ENCODE measurements at regions not wholly inside any gene's neighbourhood (a gene's known extent, or its start where the extent isn't known, plus 50 kb on each side); places are given as distances from the start of the nearest gene placed in this dataset.

DNA sequence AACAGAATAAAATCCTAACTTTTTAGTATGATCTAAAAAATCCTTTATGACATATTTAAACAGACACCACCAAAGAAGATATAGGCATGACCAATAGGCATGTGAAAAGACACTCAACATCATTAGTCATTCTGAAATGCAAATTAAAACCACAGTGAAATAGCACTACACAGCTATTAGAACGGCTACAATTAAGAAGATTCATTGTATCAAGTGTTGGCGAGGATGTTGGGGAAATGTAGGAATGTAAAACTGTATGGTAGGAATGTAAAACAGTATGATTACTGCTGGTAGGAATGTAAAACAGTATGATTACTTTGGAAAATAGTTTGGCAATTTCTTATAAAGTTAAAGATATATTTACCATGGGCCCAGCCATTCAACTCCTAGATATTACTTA, 253.3 kb upstream of the TCF4 start:
- Histone ChIP-seq H3K4me1 (ENCODE audit: insufficient read depth, low read length) (peaks cover 8% of the 10 kb centered on the region), H3K36me3 (ENCODE audit: insufficient read depth, low read length) (no peaks in the 10 kb centered on the region), H3K9ac (ENCODE audit: low read depth, low read length) (no peak overlapping the region), H3K9me3 (ENCODE audit: control insufficient read depth, insufficient read depth, low read length) (no peaks in the 10 kb centered on the region)

DNA sequence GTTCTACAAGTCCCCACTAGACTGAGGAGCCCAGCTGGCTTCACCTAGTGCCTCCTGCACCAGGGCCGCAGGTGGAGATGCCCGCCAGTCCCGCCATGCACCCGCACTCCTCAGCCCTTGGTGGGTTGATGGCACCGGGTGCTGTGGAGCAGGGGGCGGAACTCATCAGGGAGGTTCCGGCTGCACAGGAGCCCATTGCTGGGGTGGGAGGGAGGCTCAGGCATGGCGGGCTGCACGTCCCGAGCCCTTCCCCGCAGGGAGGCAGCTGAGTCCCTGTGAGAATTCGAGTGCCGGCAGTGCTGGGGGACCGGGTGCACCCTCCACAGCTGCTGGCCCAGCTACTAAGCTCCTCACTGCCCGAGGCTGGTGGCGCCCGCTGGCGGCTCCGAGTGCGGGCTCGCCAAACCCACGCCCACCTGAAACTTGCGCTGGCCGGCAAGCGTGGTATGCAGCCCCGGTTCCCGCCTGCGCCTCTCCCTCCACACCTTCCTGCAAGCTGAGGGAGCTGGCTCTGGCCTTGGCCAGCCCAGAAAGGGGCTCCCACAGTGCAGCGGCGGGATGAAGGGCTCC, 252.7 kb upstream of the TCF4 start:
- Histone ChIP-seq H3K9ac (ENCODE audit: low read depth, low read length) (no peak overlapping the region), H3K9me3 (ENCODE audit: control insufficient read depth, insufficient read depth, low read length) (no peaks in the 10 kb centered on the region), H3K36me3 (ENCODE audit: insufficient read depth, low read length) (no peaks in the 10 kb centered on the region), H3K4me1 (ENCODE audit: insufficient read depth, low read length) (peaks cover 8% of the 10 kb centered on the region)

DNA sequence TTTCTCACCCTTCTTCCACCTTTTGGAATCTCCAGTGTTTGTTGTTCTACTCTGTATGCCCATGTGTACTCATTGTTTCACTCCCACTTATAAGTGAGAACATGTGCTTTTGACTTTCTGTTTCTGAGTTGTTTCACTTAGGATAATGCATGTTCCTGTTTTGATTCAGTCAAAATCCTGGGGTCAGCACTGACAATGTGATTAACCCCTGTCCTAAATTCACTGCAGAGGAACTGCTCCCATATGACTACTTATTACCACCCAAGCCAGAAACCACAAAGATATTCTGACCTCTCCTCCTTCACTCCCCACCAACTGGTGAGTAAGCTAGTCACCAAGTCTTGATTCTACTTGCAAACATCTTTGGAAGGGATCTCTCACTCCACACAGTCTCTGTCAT, 251.4 kb upstream of the TCF4 start:
- Histone ChIP-seq H3K9me3 (ENCODE audit: control insufficient read depth, insufficient read depth, low read length) (no peaks in the 10 kb centered on the region), H3K9ac (ENCODE audit: low read depth, low read length) (no peak overlapping the region), H3K4me1 (ENCODE audit: insufficient read depth, low read length) (peaks cover 8% of the 10 kb centered on the region), H3K36me3 (ENCODE audit: insufficient read depth, low read length) (no peaks in the 10 kb centered on the region)

DNA sequence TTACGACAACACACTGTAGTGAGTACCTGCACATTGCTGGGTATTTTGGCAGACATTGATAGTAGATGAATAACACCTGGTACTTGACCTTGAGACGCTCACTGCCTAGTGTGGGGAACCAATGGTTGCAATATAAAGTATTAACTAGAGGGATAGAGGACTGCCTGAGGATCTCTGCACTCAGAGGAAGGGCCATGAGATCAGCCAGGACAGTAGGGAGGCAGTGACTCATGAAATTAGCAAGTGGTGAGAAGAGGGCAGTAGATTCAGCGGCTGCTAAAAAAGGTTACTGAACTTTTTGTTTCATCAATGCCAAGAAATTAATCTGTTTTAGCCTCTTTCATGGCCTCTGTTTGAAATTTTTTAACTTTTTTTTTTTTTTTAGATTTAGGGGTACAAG, 250.8 kb upstream of the TCF4 start:
- Histone ChIP-seq H3K36me3 (ENCODE audit: insufficient read depth, low read length) (no peaks in the 10 kb centered on the region), H3K9me3 (ENCODE audit: control insufficient read depth, insufficient read depth, low read length) (no peaks in the 10 kb centered on the region), H3K9ac (ENCODE audit: low read depth, low read length) (no peak overlapping the region), H3K4me1 (ENCODE audit: insufficient read depth, low read length) (peaks cover 8% of the 10 kb centered on the region)

DNA sequence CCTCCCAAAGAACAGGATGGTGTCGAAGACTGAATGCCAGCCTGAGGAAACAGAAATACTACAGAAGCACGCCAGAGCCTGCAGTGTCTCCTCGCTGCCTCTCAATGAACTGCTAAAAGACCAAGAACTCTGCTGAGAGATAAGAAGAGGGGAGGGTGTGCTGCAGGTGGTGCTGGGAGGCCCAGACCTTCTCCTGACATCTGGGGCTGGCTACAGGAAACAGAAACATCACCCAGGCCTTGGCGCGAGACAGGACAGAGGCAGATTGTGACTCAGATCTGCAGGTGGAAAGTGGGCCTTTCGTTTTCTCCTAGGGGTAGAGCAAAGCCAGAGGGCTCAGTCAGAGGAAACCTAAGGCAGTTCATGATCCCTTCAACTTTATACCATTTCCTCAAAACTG, 250.3 kb upstream of the TCF4 start:
- no peak overlapping the region for H3K9ac ChIP-seq (ENCODE audit: low read depth, low read length)

DNA sequence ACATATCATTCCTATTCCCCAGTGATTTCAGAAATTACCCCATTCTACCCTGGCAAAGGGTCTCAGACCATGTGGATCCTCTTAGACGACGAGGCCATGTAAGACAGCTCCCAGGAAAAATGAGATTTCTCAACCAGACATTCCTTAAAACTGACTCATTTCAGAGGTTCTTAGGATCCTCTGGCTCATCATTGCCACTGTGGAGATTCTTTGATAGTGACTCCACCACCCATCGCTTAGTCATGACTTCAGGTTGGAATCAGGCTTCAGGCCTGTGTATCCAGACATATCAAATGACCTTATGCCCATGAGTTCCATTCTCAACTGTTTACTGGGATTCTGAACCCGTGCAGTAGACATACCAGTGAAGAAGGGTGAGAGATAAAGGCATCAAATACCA, 245.6 kb upstream of the TCF4 start:
- H3K9ac ChIP-seq (ENCODE audit: low read depth, low read length), result no peak overlapping the region
- H3K36me3 ChIP-seq (ENCODE audit: insufficient read depth, low read length), result no peaks in the 10 kb centered on the region
- no peaks in the 10 kb centered on the region for H3K9me3 ChIP-seq (ENCODE audit: control insufficient read depth, insufficient read depth, low read length)
- peaks cover 2% of the 10 kb centered on the region for H3K4me1 ChIP-seq (ENCODE audit: insufficient read depth, low read length)

More for the DNA sequence above, 250.3 kb upstream of the TCF4 start:
- Histone ChIP-seq H3K9me3 (ENCODE audit: control insufficient read depth, insufficient read depth, low read length) (no peaks in the 10 kb centered on the region), H3K4me1 (ENCODE audit: insufficient read depth, low read length) (peaks cover 8% of the 10 kb centered on the region), H3K36me3 (ENCODE audit: insufficient read depth, low read length) (no peaks in the 10 kb centered on the region)

DNA sequence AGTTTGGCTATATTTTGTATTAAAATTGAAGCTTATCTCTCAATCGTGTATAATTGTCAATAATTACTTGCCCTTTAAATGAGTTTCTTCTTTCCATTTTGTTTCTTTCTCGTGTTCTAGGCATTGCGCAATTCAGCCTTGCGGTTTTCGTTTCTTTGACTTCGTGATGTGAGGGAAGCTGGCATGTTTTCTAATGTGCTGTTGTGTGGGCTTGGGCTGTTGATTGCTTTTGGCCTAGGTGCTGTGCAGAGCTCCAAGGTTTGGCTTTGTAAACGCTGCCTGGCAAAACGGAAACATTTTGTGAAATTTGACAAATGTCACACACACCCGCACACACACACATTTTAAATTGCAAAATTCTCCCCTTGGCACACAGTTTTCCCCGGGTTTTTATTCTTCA, 242.6 kb upstream of the TCF4 start:
- no peak overlapping the region for H3K9ac ChIP-seq (ENCODE audit: low read depth, low read length)
- no peaks in the 10 kb centered on the region for H3K36me3 ChIP-seq (ENCODE audit: insufficient read depth, low read length)
- H3K4me1 ChIP-seq (ENCODE audit: insufficient read depth, low read length), result no peaks in the 10 kb centered on the region; the same call in 1 of the 2 replicates
- H3K9me3 ChIP-seq (ENCODE audit: control insufficient read depth, insufficient read depth, low read length), result no peaks in the 10 kb centered on the region

DNA sequence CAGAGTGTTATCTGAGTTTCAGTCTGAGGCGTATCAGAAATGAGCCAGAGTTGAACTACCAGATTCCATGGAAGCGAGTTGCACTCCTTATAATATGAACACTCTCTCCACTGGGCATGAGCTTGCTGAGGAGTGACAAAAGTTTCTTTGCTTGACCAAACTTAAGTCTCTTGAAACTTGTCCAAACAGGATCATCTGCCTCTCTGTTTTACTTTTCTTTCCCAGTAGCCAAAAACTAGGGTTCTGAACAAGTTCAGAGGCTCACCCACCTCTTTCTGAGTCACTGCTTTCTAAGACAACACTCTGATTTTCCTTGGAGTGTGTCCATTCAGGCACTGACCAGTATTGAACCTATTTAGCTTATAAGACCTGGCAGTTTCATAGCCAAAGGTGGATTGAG, 233.2 kb upstream of the TCF4 start:
- Histone ChIP-seq H3K36me3 (ENCODE audit: insufficient read depth, low read length) (no peaks in the 10 kb centered on the region), H3K4me1 (ENCODE audit: insufficient read depth, low read length) (no peaks in the 10 kb centered on the region), H3K9me3 (ENCODE audit: control insufficient read depth, insufficient read depth, low read length) (no peaks in the 10 kb centered on the region; the same call in 1 of the 2 replicates), H3K9ac (ENCODE audit: low read depth, low read length) (no peak overlapping the region)

DNA sequence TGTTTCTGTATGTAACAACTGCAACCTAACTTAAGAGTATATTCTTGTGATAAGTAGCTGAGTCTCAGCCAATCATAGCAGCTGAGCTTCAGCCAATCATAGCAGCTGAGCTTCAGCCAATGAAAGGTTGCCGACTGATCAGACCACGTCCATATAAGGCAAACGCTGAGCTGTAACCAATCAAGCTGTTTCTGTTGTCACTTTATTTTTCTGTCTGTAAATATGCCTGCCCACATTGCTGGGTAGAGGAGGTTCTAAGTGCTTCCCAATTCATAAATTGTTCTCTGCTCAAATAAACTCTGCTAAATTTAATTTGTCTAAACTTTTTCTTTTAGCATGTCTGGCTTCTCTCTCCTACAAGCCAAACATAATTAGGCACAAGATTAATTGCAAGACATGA, 231.5 kb upstream of the TCF4 start:
- Histone ChIP-seq H3K36me3 (ENCODE audit: insufficient read depth, low read length) (no peaks in the 10 kb centered on the region), H3K9me3 (ENCODE audit: control insufficient read depth, insufficient read depth, low read length) (no peaks in the 10 kb centered on the region; the same call in 1 of the 2 replicates), H3K4me1 (ENCODE audit: insufficient read depth, low read length) (no peaks in the 10 kb centered on the region), H3K9ac (ENCODE audit: low read depth, low read length) (no peak overlapping the region)

DNA sequence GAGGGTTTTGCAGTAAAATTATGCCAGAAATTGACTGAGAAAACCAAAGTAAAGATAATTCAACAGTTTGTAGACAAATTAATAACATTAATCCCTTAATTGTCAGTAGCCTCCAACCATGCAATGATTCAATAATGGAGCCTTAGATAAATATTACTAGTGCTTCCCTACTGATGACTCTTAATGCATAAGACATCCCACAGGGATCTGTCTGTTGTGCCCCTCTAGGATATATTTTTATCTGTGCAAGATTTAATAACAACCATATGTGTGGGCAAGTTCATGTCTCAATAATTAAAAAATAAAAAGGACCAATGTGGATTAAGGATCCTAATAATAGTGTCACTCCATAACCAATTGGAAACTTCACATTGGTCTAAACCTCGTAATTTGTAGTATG, 230.3 kb upstream of the TCF4 start:
- H3K9ac ChIP-seq (ENCODE audit: low read depth, low read length), result no peak overlapping the region
- no peaks in the 10 kb centered on the region for H3K36me3 ChIP-seq (ENCODE audit: insufficient read depth, low read length)
- no peaks in the 10 kb centered on the region; the same call in 1 of the 2 replicates for H3K9me3 ChIP-seq (ENCODE audit: control insufficient read depth, insufficient read depth, low read length)
- H3K4me1 ChIP-seq (ENCODE audit: insufficient read depth, low read length), result no peaks in the 10 kb centered on the region

DNA sequence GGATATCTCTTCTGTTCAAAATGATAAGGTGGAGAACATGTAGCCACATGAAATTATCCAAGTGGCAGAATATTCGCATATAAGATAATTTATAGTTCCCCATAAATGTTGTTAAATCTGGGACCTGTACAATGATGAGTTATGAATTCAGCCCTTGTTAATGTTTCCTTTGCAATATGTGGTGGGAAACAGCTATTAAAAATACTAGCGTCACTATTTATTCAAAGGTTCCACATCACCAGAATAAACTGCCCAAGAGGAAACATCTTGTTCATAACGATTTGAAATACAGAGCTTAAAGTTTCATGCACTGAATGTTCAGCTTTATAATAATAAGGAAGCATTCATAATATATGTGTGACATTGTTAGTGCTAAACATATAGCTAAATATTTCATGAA, 223.9 kb upstream of the TCF4 start:
- H3K9me3 ChIP-seq (ENCODE audit: control insufficient read depth, insufficient read depth, low read length), result no peaks in the 10 kb centered on the region
- H3K4me1 ChIP-seq (ENCODE audit: insufficient read depth, low read length), result no peaks in the 10 kb centered on the region
- H3K36me3 ChIP-seq (ENCODE audit: insufficient read depth, low read length), result no peaks in the 10 kb centered on the region
- H3K9ac ChIP-seq (ENCODE audit: low read depth, low read length), result no peak overlapping the region

DNA sequence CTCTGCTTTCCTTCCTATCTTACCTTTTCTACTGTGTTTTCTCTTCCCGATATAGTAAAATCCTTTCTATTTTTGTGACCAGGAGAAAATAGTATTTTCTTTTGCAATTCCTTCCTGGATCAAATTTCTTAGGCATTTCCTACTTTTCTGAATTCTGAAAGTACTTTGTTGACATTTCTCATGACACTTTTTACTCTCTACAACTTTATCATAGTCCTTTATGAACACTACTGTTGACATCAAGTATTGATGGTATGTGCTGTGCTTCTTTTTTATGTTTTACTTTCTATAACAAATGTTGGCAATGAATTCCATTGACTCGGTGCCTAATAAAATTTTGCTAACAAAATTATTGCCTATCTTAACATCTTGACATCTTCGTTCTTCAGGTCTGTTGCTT, 217.7 kb upstream of the TCF4 start:
- H3K9ac ChIP-seq (ENCODE audit: low read depth, low read length), result no peak overlapping the region
- no peaks in the 10 kb centered on the region for H3K9me3 ChIP-seq (ENCODE audit: control insufficient read depth, insufficient read depth, low read length)
- no peaks in the 10 kb centered on the region for H3K4me1 ChIP-seq (ENCODE audit: insufficient read depth, low read length)
- H3K36me3 ChIP-seq (ENCODE audit: insufficient read depth, low read length), result no peaks in the 10 kb centered on the region

DNA sequence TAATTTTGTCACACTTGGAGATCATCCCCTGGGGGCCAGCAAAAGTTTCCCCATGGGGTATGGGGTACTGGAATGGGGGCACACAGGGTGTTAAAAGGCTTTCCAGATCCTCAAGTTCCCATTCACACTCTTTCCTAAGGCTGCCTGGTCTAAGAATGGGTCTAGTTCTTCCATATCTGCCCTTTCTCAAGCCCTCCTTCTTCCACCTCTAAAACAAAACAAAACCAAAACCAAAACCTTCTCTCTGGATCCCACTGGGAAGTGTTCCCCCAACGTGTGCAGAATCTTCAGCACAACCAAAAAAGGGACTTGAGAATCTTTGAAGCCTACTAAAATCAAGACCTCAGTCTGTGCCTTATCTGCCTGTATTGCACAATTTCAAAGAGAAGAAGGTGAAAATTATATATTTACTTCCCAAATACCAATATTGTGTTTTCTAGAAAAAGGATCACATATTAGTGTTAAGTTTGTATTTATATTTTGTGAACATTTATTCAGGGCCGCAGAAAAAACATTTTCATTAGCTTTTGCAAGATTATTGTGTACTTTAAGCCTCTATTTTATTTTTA, 207.2 kb upstream of the TCF4 start:
- no peak overlapping the region for H3K9ac ChIP-seq (ENCODE audit: low read depth, low read length)

DNA sequence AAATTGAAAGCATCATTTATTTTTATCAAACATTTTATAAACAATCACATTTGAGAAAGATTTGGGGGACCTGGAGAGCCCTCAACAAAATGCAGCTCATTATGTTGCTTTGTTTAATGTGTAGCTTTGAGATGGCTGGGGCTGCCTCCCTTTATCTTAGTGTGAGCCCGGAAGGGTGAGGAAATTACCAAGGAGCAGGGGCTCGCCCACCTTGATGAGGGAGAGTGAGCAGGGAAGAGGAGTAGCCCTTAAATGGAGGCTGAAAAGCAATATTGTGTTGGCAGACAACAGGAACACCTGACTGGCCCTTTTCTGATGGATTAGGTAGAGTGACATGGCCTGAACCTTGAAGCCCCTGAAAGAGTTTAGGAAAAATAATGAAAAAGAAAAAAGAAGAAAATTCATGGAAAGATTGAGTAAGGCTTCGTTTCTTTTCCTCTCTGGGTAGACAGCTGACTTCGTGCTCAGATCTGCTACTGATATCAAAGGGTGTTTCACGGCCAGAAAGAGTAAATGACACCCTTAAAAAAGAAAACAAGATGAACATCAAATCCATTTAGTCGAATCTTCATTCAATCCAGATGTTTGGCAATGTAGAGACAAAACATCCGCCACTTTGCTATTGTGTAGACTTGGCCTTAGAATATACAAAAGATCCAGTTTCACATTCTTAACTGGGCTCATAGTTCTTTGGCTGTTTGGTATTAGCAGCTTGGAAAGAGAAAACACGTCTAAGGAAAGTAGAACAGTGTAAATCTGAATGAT, 206.5 kb upstream of the TCF4 start:
- Histone ChIP-seq H3K9me3 (ENCODE audit: control insufficient read depth, insufficient read depth, low read length) (peaks cover under 1% of the 10 kb centered on the region; the same call in 1 of the 2 replicates), H3K36me3 (ENCODE audit: insufficient read depth, low read length) (0 out of 2 replicates have a peak, but pooled peaks cover 3% of the 10 kb centered on the region), H3K9ac (ENCODE audit: low read depth, low read length) (no peak overlapping the region), H3K4me1 (ENCODE audit: insufficient read depth, low read length) (no peaks in the 10 kb centered on the region)

More for the DNA sequence above, 207.2 kb upstream of the TCF4 start:
- H3K9me3 ChIP-seq (ENCODE audit: control insufficient read depth, insufficient read depth, low read length), result no peaks in the 10 kb centered on the region
- H3K36me3 ChIP-seq (ENCODE audit: insufficient read depth, low read length), result 0 out of 2 replicates have a peak, but pooled peaks cover 3% of the 10 kb centered on the region
- no peaks in the 10 kb centered on the region for H3K4me1 ChIP-seq (ENCODE audit: insufficient read depth, low read length)

DNA sequence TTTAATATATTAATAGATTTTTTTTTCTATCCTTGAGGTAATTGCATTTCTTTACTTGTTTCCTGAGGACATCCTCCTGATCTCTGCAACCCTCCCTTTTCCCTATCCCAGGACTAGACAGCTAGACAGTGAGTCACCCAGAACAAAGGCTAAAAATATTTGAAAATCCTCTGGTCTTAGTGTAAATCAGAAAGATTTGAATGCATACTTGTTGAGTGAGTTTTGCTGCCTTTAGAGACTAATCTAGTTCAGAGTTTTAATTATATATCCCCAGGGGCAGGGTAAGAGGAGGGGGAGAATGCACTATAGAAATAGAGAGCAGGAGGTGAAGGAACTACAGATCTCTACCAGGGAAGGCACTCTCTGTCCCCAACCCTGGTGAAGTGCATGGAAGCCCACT, 202.3 kb upstream of the TCF4 start:
- Histone ChIP-seq H3K36me3 (ENCODE audit: insufficient read depth, low read length) (0 out of 2 replicates have a peak, but pooled peaks cover 7% of the 10 kb centered on the region), H3K9ac (ENCODE audit: low read depth, low read length) (no peak overlapping the region), H3K9me3 (ENCODE audit: control insufficient read depth, insufficient read depth, low read length) (peaks cover 7% of the 10 kb centered on the region; the same call in 1 of the 2 replicates), H3K4me1 (ENCODE audit: insufficient read depth, low read length) (no peaks in the 10 kb centered on the region)

Measured in ES-I3 (cell line).